HCT116 (cell line): ENCODE measurements at regions not wholly inside any gene's neighbourhood (a gene's known extent, or its start where the extent isn't known, plus 50 kb on each side); places are given as distances from the start of the nearest gene placed in this dataset.

Source experiments
- ATAC-seq: fragments of 200-7000 bp; cut with Tn5 transposase; 2 replicates; pipeline ENCODE4 v1.9.1; 2020; ENCODE audit warnings: mild to moderate bottlenecking, moderate library complexity
- BruUV-seq: library from RNA; stranded (reverse); fragments of 400-500 nt; replicated peaks from 2 replicates; lab custom pipeline; 2021; lab: Mats Ljungman, UMichigan
- CTCF ChIA-PET: fragments of 300-600 bp; sonication (Branson Sonifier 250); formaldehyde crosslinking; loops from one replicate; lab custom pipeline; 2021; ENCODE audit warnings: antibody characterized with exemption; lab: Charles Lee
- POLR2A ChIA-PET: fragments of 300-600, 350-600 bp; sonication (Branson Sonifier 250); formaldehyde crosslinking; loops from one replicate; lab custom pipeline; 2021; ENCODE audit warnings: antibody characterized with exemption; lab: Charles Lee
- RAD21 ChIA-PET, 2 experiments: fragments of 300-600 bp; sonication (Branson Sonifier 250); formaldehyde crosslinking; loops; one replicate each; lab custom pipeline; 2023; ENCODE audit warnings: low total read pairs in 2 of 2; ENCODE audit not compliant: uncharacterized antibody in 2 of 2, unreplicated experiment in 2 of 2, low non-redundant PET in 1 of 2; lab: Charles Lee
- DNase-seq: peaks from one replicate; pipeline ENCODE4 v3.0.0-alpha.2; 2010; ENCODE audit warnings: low read depth, low spot score
- H2AFZ ChIP-seq: fragments of 200-600 bp; shearing (Covaris generic), sonication (generic); 2 replicates; pipeline ENCODE4 v1.6.1; 2017; ENCODE audit warnings: low read depth, mixed run types, mixed read lengths, antibody characterized with exemption, low read length; ENCODE audit not compliant: poor library complexity, severe bottlenecking
- H3K27ac ChIP-seq: 2 replicates; pipeline ENCODE4 v1.5.1; 2012; ENCODE audit warnings: low read depth, low read length
- H3K27me3 ChIP-seq: fragments of 200-600 bp; sonication (generic); 2 replicates; pipeline ENCODE4 v1.6.1; 2016; ENCODE audit warnings: mixed run types, low read length, mixed read lengths; ENCODE audit not compliant: insufficient read depth
- H3K36me3 ChIP-seq, 2 experiments: fragments of 200-500 bp in 1 of 2; fragments of 200-600 bp in 1 of 2; sonication (Bioruptor generic) in 1 of 2; sonication (generic) in 1 of 2; 2 replicates each; pipeline versions ENCODE4 v1.5.1 to v1.6.1; 2014 to 2016; ENCODE audit warnings: low read length in 2 of 2, inconsistent platforms in 1 of 2, mixed read lengths in 1 of 2, mixed run types in 1 of 2; ENCODE audit not compliant: insufficient read depth in 2 of 2, control insufficient read depth in 1 of 2
- H3K4me1 ChIP-seq, 2 experiments: fragments of 200-600 bp in 1 of 2; sonication (generic) in 1 of 2; 2 replicates each; pipeline versions ENCODE4 v1.5.1 to v1.6.1; 2012 to 2017; ENCODE audit warnings: low read length in 2 of 2, inconsistent platforms in 1 of 2, mild to moderate bottlenecking in 1 of 2, mixed read lengths in 1 of 2, mixed run types in 1 of 2, moderate library complexity in 1 of 2; ENCODE audit not compliant: insufficient read depth in 2 of 2, control insufficient read depth in 1 of 2
- H3K4me2 ChIP-seq: fragments of 200-600 bp; sonication (generic); 2 replicates; pipeline ENCODE4 v1.6.1; 2017; ENCODE audit warnings: mixed run types, low read length, mixed read lengths
- H3K4me3 ChIP-seq, 2 experiments: fragments of 200-600 bp in 1 of 2; sonication (generic) in 1 of 2; replicated peaks in 1 of 2; 2 replicates each; pipeline ENCODE4 v1.5.1; 2011 to 2016; ENCODE audit warnings: low read length in 2 of 2, control low read depth in 1 of 2, low read depth in 1 of 2, mild to moderate bottlenecking in 1 of 2, mixed read lengths in 1 of 2, mixed run types in 1 of 2
- H3K79me2 ChIP-seq: fragments of 200-600 bp; sonication (generic); 2 replicates; pipeline ENCODE4 v1.6.1; 2017; ENCODE audit warnings: mild to moderate bottlenecking, mixed run types, low read length, moderate library complexity, mixed read lengths; ENCODE audit not compliant: insufficient read depth
- H3K9ac ChIP-seq: fragments of 200-600 bp; sonication (generic); 2 replicates; pipeline ENCODE4 v1.6.1; 2016; ENCODE audit warnings: low read length, mixed read lengths
- H3K9me2 ChIP-seq: fragments of 200-600 bp; sonication (generic), shearing (Covaris generic); 2 replicates; pipeline ENCODE4 v1.6.1; 2017; ENCODE audit warnings: mixed run types, mild to moderate bottlenecking, moderate library complexity; ENCODE audit not compliant: insufficient read depth
- H3K9me3 ChIP-seq, 2 experiments: fragments of 200-500 bp in 1 of 2; fragments of 200-600 bp in 1 of 2; sonication (Bioruptor generic) in 1 of 2; sonication (generic) in 1 of 2; 2 replicates each; pipeline ENCODE4 v1.6.1; 2014 to 2017; ENCODE audit warnings: low read length in 2 of 2, mixed read lengths in 2 of 2, inconsistent platforms in 1 of 2, low read depth in 1 of 2, mild to moderate bottlenecking in 1 of 2, mixed run types in 1 of 2, moderate library complexity in 1 of 2; ENCODE audit not compliant: control insufficient read depth in 1 of 2, insufficient read depth in 1 of 2
- H4K20me1 ChIP-seq: fragments of 200-600 bp; sonication (generic), shearing (Covaris generic); 2 replicates; pipeline ENCODE4 v1.6.1; 2017; ENCODE audit warnings: mixed run types, mild to moderate bottlenecking, moderate library complexity; ENCODE audit not compliant: insufficient read depth
- ATF3 ChIP-seq: IDR thresholded peaks from 2 replicates; pipeline ENCODE4 v1.6.1; 2012
- CTCF ChIP-seq, 3 experiments: fragments of 200-600 bp in 1 of 3; sonication (generic) in 1 of 3; IDR thresholded peaks in 2 of 3; conservative IDR thresholded peaks in 1 of 3; 2 replicates each; pipeline ENCODE4 v1.5.1; 2012 to 2017; ENCODE audit warnings: low read depth in 2 of 3, low read length in 2 of 3, antibody characterized with exemption in 1 of 3, borderline replicate concordance in 1 of 3, control low read depth in 1 of 3, mild to moderate bottlenecking in 1 of 3, mixed read lengths in 1 of 3, mixed run types in 1 of 3, moderate library complexity in 1 of 3; ENCODE audit not compliant: insufficient read depth in 1 of 3
- EZH2 ChIP-seq: fragments of 200-600 bp; sonication (generic); IDR thresholded peaks from 2 replicates; pipeline ENCODE4 v1.6.1; 2017; ENCODE audit warnings: antibody characterized with exemption, mixed run types
- EZH2phosphoT487 ChIP-seq: fragments of 200-600 bp; IDR thresholded peaks from 2 replicates; pipeline ENCODE4 v1.6.1; 2018; ENCODE audit warnings: antibody characterized with exemption, borderline replicate concordance
- FOSL1 ChIP-seq: IDR thresholded peaks from 2 replicates; pipeline ENCODE4 v1.6.1; 2012; ENCODE audit warnings: low read depth
- JUND ChIP-seq: IDR thresholded peaks from 2 replicates; pipeline ENCODE4 v1.6.1; 2012
- RAD21 ChIP-seq: IDR thresholded peaks from 2 replicates; pipeline ENCODE4 v1.6.1; 2012; ENCODE audit warnings: low read depth, mild to moderate bottlenecking
- SIN3A ChIP-seq: IDR thresholded peaks from 2 replicates; pipeline ENCODE4 v1.6.1; 2012; ENCODE audit warnings: low read depth
- intact Hi-C: fragments of 100-400 bp; cut with micrococcal nuclease; formaldehyde crosslinking; loops from 2 replicates; pipeline ENCODE4 v1.10.0; 2022
- TF ChIP-seq, protein P1 (sequence below): IDR thresholded peaks from 2 replicates; pipeline ENCODE4 v1.6.1; 2012

GRCh38 chr2:790634-791245, 113.5 kb upstream of the TMEM18 start:
- no peak overlapping the region for H3K9ac ChIP-seq
- H3K36me3 ChIP-seq: no peaks in the 10 kb centered on the region
- no peaks in the 10 kb centered on the region for H3K79me2 ChIP-seq
- no peaks in the 10 kb centered on the region for H3K9me2 ChIP-seq
- no peaks in the 10 kb centered on the region for H3K27me3 ChIP-seq
- intact Hi-C loops: no loop called here
- ATAC-seq (no peak), DNase-seq (no peak)
- no peak overlapping the region for H3K27ac ChIP-seq
- H2AFZ ChIP-seq: no peak overlapping the region
- no peaks in the 10 kb centered on the region for H3K4me1 ChIP-seq
- TF ChIP-seq RAD21 (no peak), EZH2phosphoT487 (no peak), ATF3 (no peak), FOSL1 (no peak), SIN3A (no peak), EZH2 (no peak), JUND (no peak), CTCF (IDR thresholded peaks at IDR 0.05 in 2 of 3, conservative IDR thresholded peaks at IDR 0.05 in 1 of 3; ENCODE audit: borderline replicate concordance in 1 of 3, insufficient read depth in 1 of 3, low read depth in 2 of 3, low read length in 2 of 3) (no peak)
- TF ChIP-seq, protein P1, sequence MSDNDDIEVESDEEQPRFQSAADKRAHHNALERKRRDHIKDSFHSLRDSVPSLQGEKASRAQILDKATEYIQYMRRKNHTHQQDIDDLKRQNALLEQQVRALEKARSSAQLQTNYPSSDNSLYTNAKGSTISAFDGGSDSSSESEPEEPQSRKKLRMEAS: no peak
- H3K4me3 ChIP-seq: no peak overlapping the region
- no peaks in the 10 kb centered on the region for H3K9me3 ChIP-seq
- H4K20me1 ChIP-seq: no peaks in the 10 kb centered on the region
- POLR2A ChIA-PET: no interaction called here
- RAD21 ChIA-PET: no interaction called here
- no TSS peak for BruUV-seq
- no peak overlapping the region for H3K4me2 ChIP-seq
- CTCF ChIA-PET: no interaction called here
